ENCODE measurements at regions not wholly inside any gene's neighbourhood (a gene's known extent, or its start where the extent isn't known, plus 50 kb on each side); places are given as distances from the start of the nearest gene placed in this dataset.

- DNase-seq, result no peak
Observed at GRCh38 chr16:79543219-79543618, 57.3 kb downstream of the MAF start.

GRCh38 chr16:79542237-79542774 is 58.2 kb downstream of the MAF start:
- no peak for DNase-seq

- DNase-seq, result no peak
Observed at GRCh38 chr16:79540825-79541595, 59.5 kb downstream of the MAF start.

GRCh38 chr16:79537584-79537983 is 63.0 kb downstream of the MAF start:
- no peak for DNase-seq

GRCh38 chr16:79536958-79537357 is 63.6 kb downstream of the MAF start:
- no peak for DNase-seq

- no peak for DNase-seq
Observed at GRCh38 chr16:79535130-79535529, 65.4 kb downstream of the MAF start.

GRCh38 chr16:79534143-79534542 is 66.4 kb downstream of the MAF start:
- DNase-seq, result no peak

- DNase-seq, result no peak
Observed at GRCh38 chr16:79533292-79533691, 67.2 kb downstream of the MAF start.

GRCh38 chr16:79532785-79533184 is 67.8 kb downstream of the MAF start:
- DNase-seq, result no peak

GRCh38 chr16:79532273-79532672 is 68.3 kb downstream of the MAF start:
- no peak for DNase-seq

- no peak for DNase-seq
Observed at GRCh38 chr16:79528338-79528737, 72.2 kb downstream of the MAF start.

- no peak for DNase-seq
Observed at GRCh38 chr16:79523971-79524370, 76.6 kb downstream of the MAF start.

GRCh38 chr16:79519448-79519847 is 81.1 kb downstream of the MAF start:
- peak; percentile 7 to 28 for DNase-seq

- DNase-seq, result no peak
Observed at GRCh38 chr16:79517156-79517555, 83.4 kb downstream of the MAF start.

- DNase-seq, result no peak
Observed at GRCh38 chr16:79510879-79511278, 89.7 kb downstream of the MAF start.

GRCh38 chr16:79509906-79510305 is 90.6 kb downstream of the MAF start:
- no peak for DNase-seq

- DNase-seq, result peak; percentile 65 to 81
Observed at GRCh38 chr16:79509211-79509631, 91.3 kb downstream of the MAF start.

- no peak for DNase-seq
Observed at GRCh38 chr16:79508294-79508693, 92.2 kb downstream of the MAF start.

- DNase-seq, result no peak
Observed at GRCh38 chr16:79505344-79505743, 95.2 kb downstream of the MAF start.

GRCh38 chr16:79503511-79503910 is 97.0 kb downstream of the MAF start:
- no peak for DNase-seq

- no peak for DNase-seq
Observed at GRCh38 chr16:79501446-79501845, 99.1 kb downstream of the MAF start.

GRCh38 chr16:79500866-79501265 is 99.7 kb downstream of the MAF start:
- no peak for DNase-seq

GRCh38 chr16:79500286-79500685 is 100.3 kb downstream of the MAF start:
- no peak for DNase-seq

- no peak for DNase-seq
Observed at GRCh38 chr16:79498928-79499327, 101.6 kb downstream of the MAF start.
